Fibroblast of villous mesenchyme (primary cell): ENCODE measurements at regions not wholly inside any gene's neighbourhood (a gene's known extent, or its start where the extent isn't known, plus 50 kb on each side); places are given as distances from the start of the nearest gene placed in this dataset.
"Not testable (repeated sequence)": the region's sequence is repeated elsewhere in the genome, so short reads cannot be mapped to it uniquely, and the experiment has no call there.

Experiments
- DNase-seq: peaks from one replicate; pipeline ENCODE4 v3.0.0-alpha.2; 2010; ENCODE audit warnings: low read depth
- H3K4me3 ChIP-seq: 2 replicates; pipeline ENCODE4 v1.5.1; 2011; ENCODE audit warnings: low read depth, mild to moderate bottlenecking, low read length
- CTCF ChIP-seq: IDR thresholded peaks from 2 replicates; pipeline ENCODE4 v1.5.1; 2012; ENCODE audit warnings: low read depth, mild to moderate bottlenecking, low read length; ENCODE audit not compliant: insufficient read depth

GRCh38 chr11:27227736-27228135 is 135.3 kb downstream of the CCDC34 start:
- TF ChIP-seq CTCF, result no peak
- no peak overlapping the region for H3K4me3 ChIP-seq
- no peak for DNase-seq

- not testable (repeated sequence) for DNase-seq
- peak overlapping the region; percentile 55 for H3K4me3 ChIP-seq
These were observed 143.5 kb downstream of the CCDC34 start for GRCh38 chr11:27219487-27220039.

- TF ChIP-seq CTCF, result no peak
- peak overlapping the region; percentile 55 for H3K4me3 ChIP-seq
- no peak for DNase-seq
These were observed 144.5 kb downstream of the CCDC34 start for GRCh38 chr11:27218421-27219038.

- no peak for DNase-seq
- TF ChIP-seq CTCF, result no peak
- H3K4me3 ChIP-seq, result peak overlapping the region; percentile 55
These were observed 145.0 kb downstream of the CCDC34 start for GRCh38 chr11:27217948-27218420.

- H3K4me3 ChIP-seq, result no peak overlapping the region
- no peak for DNase-seq
- no peak for TF ChIP-seq CTCF
These were observed 145.5 kb downstream of the CCDC34 start for GRCh38 chr11:27217496-27217895.

- H3K4me3 ChIP-seq, result no peak overlapping the region
- DNase-seq, result peak; percentile 65
- TF ChIP-seq CTCF, result no peak
These were observed 146.5 kb downstream of the CCDC34 start for GRCh38 chr11:27216270-27217149.
